NCI-H2107 (cell line): ENCODE measurements at regions not wholly inside any gene's neighbourhood (a gene's known extent, or its start where the extent isn't known, plus 50 kb on each side); places are given as distances from the start of the nearest gene placed in this dataset.
"Not testable (repeated sequence)": the region's sequence is repeated elsewhere in the genome, so short reads cannot be mapped to it uniquely, and the experiment has no call there.

Experiments used
- DNase-seq: peaks from one replicate; lab custom pipeline; 2025; lab: John Stamatoyannopoulos, UW

DNA sequence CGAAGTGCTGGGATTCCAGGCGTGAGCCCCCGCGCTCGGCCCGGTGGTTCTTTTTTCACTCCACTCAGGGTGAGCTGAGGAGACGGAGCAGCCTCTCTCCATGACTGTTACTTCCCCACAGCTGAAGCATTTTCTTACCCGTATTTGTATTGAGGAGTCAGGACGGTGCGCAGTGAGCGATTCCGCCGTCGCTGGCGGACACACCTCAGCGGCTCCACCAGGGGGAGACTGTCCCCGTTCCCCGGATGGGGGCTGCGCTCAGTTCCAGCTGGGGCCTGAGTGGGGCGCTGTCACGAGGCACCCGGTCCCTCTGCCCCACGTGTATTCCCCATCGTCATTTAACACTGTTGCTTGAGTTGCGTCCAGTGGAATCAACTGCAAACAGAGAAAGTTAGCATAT lies 844.0 kb upstream of the FRG1 start:
- no peak for DNase-seq

DNA sequence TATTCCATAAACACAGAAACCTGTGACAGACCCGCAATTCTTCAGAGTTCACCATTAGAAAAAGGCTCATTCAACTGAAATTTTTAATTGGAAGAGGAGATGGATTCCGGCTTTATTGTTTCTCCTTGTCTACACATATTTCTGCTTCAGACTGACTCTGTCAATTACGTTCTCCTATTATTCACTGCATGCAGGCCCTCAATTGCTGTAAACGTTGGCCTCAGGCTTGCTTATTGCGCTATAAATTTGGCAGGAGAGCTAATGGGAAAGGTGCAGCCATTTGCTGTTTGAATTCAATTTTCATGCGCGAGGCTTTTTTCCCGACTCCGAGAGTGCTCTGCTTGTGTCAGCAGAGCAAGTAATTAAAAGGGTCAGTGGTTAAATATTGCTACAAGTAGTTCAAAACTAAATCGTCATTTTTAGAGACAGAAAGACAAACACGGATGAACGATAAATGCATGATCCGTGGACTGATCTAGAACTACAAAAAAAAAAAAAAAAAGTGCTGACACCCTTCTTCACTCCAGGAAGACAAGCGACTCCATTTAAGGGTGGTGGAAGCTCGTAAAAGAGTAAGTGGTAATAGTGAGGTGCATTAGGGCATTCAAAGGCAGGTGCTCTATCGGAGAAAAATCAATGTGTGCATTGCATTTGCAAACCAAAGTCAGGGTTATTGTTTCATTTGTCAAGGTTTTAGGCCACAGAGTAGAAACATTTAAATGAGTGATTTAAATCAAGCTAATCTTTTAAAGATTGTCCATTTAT lies 841.6 kb upstream of the FRG1 start:
- peak; percentile 2 for DNase-seq

DNA sequence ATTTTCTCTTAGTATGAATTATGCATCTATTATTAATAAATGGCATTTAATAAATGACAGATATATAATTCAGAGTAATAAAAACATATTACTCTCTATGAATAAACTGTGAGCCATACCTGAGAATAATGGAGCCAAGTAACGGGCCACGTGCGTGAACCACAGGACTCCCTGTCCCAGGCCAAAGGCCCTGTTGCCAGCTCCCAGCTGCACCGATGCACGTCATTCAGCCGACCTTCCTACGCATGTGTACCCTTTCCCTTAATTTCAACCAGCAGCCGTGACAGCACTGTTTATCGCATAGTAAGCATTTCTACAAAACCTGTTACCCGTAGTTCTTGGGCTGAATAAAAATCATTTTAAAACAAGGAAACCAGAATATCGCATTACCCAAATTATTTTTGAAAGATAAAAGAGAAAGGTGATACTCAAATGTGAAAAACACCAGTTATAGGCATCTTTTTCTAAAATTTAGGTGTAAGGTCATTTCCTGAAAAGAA lies 827.2 kb upstream of the FRG1 start:
- no peak for DNase-seq

DNA sequence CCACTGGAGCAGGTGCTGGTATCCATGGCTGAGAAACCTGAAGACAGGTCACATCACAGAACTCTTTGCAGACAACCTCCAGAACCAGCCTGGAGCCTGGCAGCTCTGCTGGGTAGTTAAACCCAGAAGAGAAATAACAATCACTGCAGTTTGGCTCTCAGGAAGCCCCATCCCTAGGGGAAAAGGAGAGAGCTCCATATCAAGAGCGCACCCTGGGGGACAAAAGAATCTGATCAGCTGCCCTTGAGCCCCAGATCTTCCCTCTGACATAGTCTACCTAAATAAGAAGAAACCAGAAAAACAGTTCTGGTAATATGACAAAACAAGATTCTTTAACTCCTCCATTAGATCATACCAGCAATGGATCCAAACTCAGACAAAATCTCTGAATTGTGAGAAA lies 823.2 kb upstream of the FRG1 start:
- no peak for DNase-seq

DNA sequence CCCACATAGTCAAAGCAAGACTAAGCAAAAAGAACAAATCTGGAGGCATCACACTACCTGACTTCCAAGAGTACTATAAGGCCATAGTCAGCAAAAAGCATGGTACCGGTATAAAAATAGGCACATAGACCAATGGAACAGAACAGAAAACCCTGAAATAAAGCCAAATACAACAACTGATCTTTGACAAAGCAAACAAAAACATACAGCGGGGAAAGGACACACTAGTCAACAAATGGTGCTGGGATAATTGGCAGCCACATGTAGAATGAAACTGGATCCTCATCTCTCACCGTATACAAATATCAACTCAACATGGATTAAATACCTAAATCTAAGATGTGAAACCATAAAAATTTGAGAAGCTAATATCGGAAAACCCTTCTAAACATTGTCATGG lies 819.3 kb upstream of the FRG1 start:
- no peak for DNase-seq

GRCh38 chr4:189124149-189124758 lies 816.4 kb upstream of the FRG1 start:
- DNase-seq, result peak; percentile 2

GRCh38 chr4:189124791-189125190 lies 815.9 kb upstream of the FRG1 start:
- no peak for DNase-seq

GRCh38 chr4:189126040-189126439 lies 814.6 kb upstream of the FRG1 start:
- no peak for DNase-seq

GRCh38 chr4:189128341-189128740 lies 812.3 kb upstream of the FRG1 start:
- DNase-seq, result no peak

- DNase-seq, result no peak
Observed at GRCh38 chr4:189129044-189129694, 811.5 kb upstream of the FRG1 start.

DNA sequence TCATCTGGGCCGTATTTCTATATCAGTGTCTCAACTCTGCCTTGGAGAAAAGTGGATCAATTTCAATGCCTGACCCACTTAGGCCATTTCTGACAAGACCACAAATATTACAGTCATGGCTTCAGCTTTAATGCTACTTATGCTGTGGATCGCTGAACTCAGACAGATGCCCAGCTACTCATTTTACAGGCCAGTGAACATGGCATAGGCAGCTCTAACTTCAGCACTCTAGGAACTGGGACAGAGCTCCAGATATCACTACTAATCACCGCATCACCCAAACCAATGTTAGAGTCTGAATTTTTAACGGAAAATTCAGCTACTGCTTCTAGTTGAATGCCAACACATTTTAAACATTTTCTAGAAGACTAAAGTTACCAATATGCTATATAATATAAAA lies 809.6 kb upstream of the FRG1 start:
- DNase-seq, result no peak

GRCh38 chr4:189136462-189136861 lies 804.2 kb upstream of the FRG1 start:
- no peak for DNase-seq

DNA sequence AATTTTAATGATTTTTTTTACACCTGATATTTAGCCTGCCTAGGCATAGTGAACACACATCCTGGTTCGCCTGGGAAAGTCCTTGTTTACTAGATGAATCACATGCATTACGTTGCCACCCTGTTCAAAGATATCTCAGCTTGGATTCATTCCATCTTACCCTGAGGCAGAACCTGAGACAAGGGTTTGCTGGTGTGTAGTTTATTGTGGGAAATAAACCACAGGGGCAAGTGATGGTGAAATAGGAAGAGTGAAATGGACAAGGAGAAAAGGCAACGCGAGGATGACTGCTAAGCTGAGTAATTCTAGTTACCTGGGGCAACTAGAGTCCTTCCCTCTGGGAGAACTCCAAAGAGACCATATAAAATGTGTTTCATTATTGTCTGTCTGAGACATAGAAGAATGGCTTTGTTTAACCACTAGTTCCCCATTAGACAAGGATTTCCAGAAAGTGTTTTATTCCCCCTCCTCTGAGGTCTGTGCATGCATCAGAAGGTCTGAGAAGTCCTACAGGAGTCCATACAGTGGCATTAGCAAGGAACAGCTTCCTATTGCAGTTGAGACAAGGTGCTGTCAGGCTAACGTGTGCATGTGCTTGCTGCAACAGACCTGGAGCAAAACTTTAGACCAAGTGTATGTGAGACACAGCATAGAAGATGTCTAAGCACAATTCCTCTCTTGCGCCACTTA lies 797.3 kb upstream of the FRG1 start:
- no peak for DNase-seq

DNA sequence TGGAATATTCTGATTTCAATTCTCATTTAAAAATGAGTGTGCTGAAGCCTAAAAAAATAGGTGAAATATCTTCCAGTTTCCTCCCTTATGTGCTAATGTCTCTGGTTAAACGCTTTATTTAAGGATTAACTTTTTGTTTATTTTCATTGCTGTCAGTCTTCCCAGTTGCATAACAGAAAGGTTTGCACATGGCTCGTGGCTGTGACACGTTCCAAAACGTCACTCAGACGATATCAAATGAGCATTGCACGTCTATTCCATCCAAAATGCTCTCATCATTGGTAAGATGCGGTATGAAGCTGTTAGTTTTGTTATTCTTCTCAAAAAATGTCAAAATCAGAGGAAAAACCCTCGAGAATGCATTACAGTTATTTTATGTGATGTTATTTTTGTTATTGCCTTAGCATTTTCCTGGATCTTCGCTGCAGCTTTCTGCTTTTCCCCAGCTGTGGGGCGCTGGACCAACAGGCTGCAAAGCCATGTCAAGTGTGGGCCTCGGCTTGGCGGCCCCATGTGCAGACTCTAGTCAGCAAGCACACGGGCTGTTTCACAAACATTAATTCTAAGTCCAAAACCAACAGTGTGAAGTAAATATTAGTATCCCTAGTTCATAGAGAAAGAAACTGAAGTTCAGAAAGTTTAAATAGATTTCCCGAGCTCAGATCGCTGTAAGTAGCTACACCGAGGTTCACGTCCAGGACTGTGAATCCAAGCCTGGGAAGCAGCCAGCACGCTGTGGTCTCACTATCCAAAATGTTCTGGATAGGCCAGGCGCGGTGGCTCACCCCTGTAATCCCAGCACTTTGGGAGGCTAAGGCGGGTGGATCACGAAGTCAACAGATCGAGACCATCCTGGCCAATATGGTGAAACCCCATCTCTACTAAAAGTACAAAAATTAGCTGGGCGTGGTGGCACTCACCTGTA lies 793.4 kb upstream of the FRG1 start:
- no peak for DNase-seq

DNA sequence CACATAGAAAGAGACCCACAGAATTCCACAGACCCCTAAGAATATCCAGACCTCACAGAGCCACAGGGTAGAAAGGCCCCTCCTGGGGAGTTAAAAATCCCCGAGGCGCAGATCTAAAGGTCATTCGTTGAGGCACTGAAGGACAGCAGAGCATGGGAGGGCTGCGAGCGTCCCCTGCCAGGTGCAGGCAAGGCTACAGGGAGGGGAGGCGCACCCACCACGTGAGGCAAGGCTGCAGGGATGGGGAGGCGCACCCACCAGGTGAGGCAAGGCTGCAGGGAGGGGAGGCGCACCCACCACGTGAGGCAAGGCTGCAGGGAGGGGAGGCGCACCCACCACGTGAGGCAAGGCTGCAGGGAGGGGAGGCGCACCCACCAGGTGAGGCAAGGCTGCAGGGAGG lies 785.6 kb upstream of the FRG1 start:
- not testable (repeated sequence) for DNase-seq

DNA sequence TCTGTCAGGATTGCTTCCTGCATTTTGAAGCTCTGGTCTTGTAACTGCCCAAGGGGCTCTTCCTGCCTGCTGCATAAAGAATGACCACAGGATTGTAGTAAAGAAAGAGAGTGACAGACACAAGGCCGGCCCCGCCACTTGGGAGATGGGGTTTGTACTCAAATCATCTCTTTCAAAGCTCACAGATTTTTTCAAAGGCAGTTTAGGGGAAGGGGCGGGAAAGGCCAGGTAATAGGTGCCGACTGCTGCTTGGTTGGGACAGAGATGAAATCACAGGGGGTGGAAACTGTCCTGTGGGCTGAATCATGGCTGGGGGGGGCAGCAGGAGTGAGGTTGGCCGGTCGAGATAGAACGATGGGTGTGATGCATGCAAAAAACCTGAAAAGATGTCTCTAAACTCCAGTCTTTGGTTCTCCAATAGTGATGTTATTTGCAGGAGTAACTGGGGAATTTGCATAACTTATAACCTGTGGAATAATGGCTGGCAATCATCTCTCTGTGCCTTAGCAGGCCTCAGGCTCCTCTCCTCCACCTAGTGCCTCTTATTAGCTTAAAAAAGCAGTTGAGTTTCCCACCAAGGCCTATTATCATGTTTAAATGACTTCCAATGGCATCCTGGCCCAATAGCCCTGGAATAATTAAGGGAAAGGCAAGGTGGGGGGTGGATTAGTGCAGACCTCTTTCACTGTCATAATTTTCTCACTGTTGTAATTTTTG lies 778.4 kb upstream of the FRG1 start:
- DNase-seq, result no peak

- no peak for DNase-seq
Observed at GRCh38 chr4:189162888-189163287, 777.8 kb upstream of the FRG1 start.

GRCh38 chr4:189176002-189176401 lies 764.7 kb upstream of the FRG1 start:
- no peak for DNase-seq

GRCh38 chr4:189177130-189177529 lies 763.5 kb upstream of the FRG1 start:
- DNase-seq, result no peak

- no peak for DNase-seq
Observed at GRCh38 chr4:189178125-189178746, 762.4 kb upstream of the FRG1 start.
